ENCODE measurements at regions not wholly inside any gene's neighbourhood (a gene's known extent, or its start where the extent isn't known, plus 50 kb on each side); places are given as distances from the start of the nearest gene placed in this dataset.

- ATAC-seq: no peak
- 50 to 74% methylated on average over 2 of the region's 2 CpGs for WGBS, 2 donors
- Histone ChIP-seq H3K4me1 (no peaks in the 10 kb centered on the region), H3K27ac (no peak overlapping the region), H3K36me3 (no peaks in the 10 kb centered on the region), H3K4me3 (no peak overlapping the region), H3K9me3 (no peaks in the 10 kb centered on the region), H3K27me3 (no peaks in the 10 kb centered on the region)
- DNase-seq: no peak
- no peak for FAIRE-seq
- intact Hi-C loops (cut with DNase I): no loop called here
- TF ChIP-seq CTCF (IDR thresholded peaks at IDR 0.05): no peak
Observed at GRCh38 chr4:124105212-124105611, 607.3 kb downstream of the ANKRD50 start.

- TF ChIP-seq CTCF (IDR thresholded peaks at IDR 0.05): no peak
- intact Hi-C loops (cut with DNase I): no loop called here
- no peak overlapping the region for H3K4me3 ChIP-seq
- no peaks in the 10 kb centered on the region for H3K4me1 ChIP-seq
- no peaks in the 10 kb centered on the region for H3K27me3 ChIP-seq
- no peaks in the 10 kb centered on the region for H3K9me3 ChIP-seq
- no peak for FAIRE-seq
- 42 to 45% methylated on average over 2 of the region's 2 CpGs for WGBS, 2 donors
- DNase-seq: no peak
- no peaks in the 10 kb centered on the region for H3K36me3 ChIP-seq
- ATAC-seq: no peak
- no peak overlapping the region for H3K27ac ChIP-seq
Observed at GRCh38 chr4:124111411-124111810, 601.1 kb downstream of the ANKRD50 start.

GRCh38 chr4:124111922-124112321 lies 600.6 kb downstream of the ANKRD50 start:
- peak; percentile 77 for FAIRE-seq
- Histone ChIP-seq H3K4me3 (no peak overlapping the region), H3K36me3 (no peaks in the 10 kb centered on the region), H3K27me3 (no peaks in the 10 kb centered on the region), H3K4me1 (no peaks in the 10 kb centered on the region), H3K9me3 (no peaks in the 10 kb centered on the region), H3K27ac (no peak overlapping the region)
- peak in 2 of 4 donors; percentile 39 to 41 for TF ChIP-seq CTCF (IDR thresholded peaks at IDR 0.05)
- peak in 3 of 4 donors; percentile 76 to 80 (median 77) for ATAC-seq
- DNase-seq: no peak
- intact Hi-C loops (cut with DNase I): no loop called here
- 34 to 38% methylated on average over 2 of the region's 2 CpGs for WGBS, 2 donors

- FAIRE-seq: no peak
- intact Hi-C loops (cut with DNase I): no loop called here
- H3K4me1 ChIP-seq: no peaks in the 10 kb centered on the region
- no peak overlapping the region for H3K4me3 ChIP-seq
- no peak overlapping the region for H3K27ac ChIP-seq
- TF ChIP-seq CTCF (IDR thresholded peaks at IDR 0.05): no peak
- DNase-seq: no peak
- no peaks in the 10 kb centered on the region for H3K9me3 ChIP-seq
- no peaks in the 10 kb centered on the region for H3K36me3 ChIP-seq
- ATAC-seq: no peak
- no peaks in the 10 kb centered on the region for H3K27me3 ChIP-seq
- WGBS, 2 donors: 59 to 72% methylated on average over 2 of the region's 2 CpGs
Observed at GRCh38 chr4:124118061-124118460, 594.5 kb downstream of the ANKRD50 start.

- Histone ChIP-seq H3K9me3 (no peaks in the 10 kb centered on the region), H3K27me3 (no peaks in the 10 kb centered on the region), H3K27ac (no peak overlapping the region), H3K36me3 (no peaks in the 10 kb centered on the region), H3K4me1 (no peaks in the 10 kb centered on the region), H3K4me3 (no peak overlapping the region)
- intact Hi-C loops (cut with DNase I): no loop called here
- TF ChIP-seq CTCF (IDR thresholded peaks at IDR 0.05): no peak
- no peak for DNase-seq
- 44 to 52% methylated on average over 1 of the region's 1 CpG for WGBS, 2 donors
- peak in 2 of 4 donors; percentile 49 to 52 for ATAC-seq
- no peak for FAIRE-seq
Observed at GRCh38 chr4:124121461-124121971, 591.0 kb downstream of the ANKRD50 start.

All from pancreas (tissue), 10 donors.